ENCODE measurements at regions not wholly inside any gene's neighbourhood (a gene's known extent, or its start where the extent isn't known, plus 50 kb on each side); places are given as distances from the start of the nearest gene placed in this dataset.

DNA sequence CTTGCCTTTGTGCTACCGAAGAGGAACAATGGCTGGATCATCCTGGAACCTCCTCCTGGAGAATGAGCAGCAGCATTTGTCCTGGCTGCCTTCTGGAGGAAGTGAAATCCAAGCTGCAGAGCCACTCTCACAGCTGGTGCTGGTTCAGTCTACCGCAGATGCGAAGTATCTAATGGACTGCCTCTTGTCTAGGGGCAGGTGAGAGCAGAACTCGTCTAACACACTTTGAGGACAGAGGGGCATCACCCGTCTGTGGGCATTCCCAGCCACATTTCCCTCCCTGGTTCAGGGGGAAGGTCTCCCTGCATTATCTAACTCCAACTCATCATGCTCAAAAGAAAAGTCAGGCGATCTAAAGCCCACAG, 338.2 kb upstream of the GATB start:
- intact Hi-C loops (cut with DNase I; ENCODE audit: low total_unique reads), result no loop called here
- Histone ChIP-seq H3K4me1 (no peaks in the 10 kb centered on the region), H3K9me3 (no peaks in the 10 kb centered on the region), H3K27ac (no peak overlapping the region), H3K27me3 (no peaks in the 10 kb centered on the region), H3K36me3 (no peaks in the 10 kb centered on the region), H3K4me3 (no peak overlapping the region)
- no peak for DNase-seq
- TF ChIP-seq, protein P1, sequence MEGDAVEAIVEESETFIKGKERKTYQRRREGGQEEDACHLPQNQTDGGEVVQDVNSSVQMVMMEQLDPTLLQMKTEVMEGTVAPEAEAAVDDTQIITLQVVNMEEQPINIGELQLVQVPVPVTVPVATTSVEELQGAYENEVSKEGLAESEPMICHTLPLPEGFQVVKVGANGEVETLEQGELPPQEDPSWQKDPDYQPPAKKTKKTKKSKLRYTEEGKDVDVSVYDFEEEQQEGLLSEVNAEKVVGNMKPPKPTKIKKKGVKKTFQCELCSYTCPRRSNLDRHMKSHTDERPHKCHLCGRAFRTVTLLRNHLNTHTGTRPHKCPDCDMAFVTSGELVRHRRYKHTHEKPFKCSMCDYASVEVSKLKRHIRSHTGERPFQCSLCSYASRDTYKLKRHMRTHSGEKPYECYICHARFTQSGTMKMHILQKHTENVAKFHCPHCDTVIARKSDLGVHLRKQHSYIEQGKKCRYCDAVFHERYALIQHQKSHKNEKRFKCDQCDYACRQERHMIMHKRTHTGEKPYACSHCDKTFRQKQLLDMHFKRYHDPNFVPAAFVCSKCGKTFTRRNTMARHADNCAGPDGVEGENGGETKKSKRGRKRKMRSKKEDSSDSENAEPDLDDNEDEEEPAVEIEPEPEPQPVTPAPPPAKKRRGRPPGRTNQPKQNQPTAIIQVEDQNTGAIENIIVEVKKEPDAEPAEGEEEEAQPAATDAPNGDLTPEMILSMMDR (IDR thresholded peaks at IDR 0.05), result no peak
- no peak for TF ChIP-seq POLR2A (IDR thresholded peaks at IDR 0.05)

DNA sequence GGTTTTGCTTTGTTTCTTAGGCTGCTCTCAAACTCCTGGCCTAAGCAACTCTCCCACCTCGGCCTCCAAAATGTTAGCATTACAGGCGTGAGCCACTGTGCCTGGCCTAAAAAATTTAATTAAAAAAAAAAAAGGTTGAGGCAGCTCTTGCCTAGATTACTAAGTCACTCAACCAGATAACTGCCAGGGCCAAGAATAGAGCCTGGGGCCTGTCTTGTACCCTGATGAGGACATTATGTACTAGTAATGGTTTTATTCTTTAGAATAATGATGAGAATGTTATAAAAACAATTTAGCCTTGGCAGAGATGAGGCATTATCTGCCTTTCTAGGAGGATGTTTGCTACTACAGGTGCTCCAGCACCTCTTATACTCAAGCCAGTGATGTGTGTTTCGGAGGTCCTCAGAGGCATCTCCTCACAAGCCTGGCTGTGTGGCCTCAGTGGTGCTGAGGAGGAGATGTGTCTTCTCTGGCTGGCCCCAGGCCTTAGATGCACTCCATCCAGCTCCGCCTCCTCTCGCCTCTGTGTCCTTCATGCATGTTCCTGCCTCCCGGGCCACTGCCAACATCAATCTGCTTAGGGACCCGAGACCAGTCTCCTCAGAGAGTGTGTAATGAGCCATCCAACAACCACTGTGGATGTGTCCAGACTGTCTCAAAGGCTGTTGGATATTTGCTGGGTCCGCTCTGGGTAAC, 337.7 kb upstream of the GATB start:
- no peak for DNase-seq
- Histone ChIP-seq H3K4me1 (no peaks in the 10 kb centered on the region), H3K36me3 (no peaks in the 10 kb centered on the region), H3K9me3 (no peaks in the 10 kb centered on the region), H3K27ac (no peak overlapping the region), H3K4me3 (no peak overlapping the region), H3K27me3 (no peaks in the 10 kb centered on the region)
- intact Hi-C loops (cut with DNase I; ENCODE audit: low total_unique reads), result no loop called here
- TF ChIP-seq POLR2A (IDR thresholded peaks at IDR 0.05), result no peak
- TF ChIP-seq, protein P1 (IDR thresholded peaks at IDR 0.05), result no peak

DNA sequence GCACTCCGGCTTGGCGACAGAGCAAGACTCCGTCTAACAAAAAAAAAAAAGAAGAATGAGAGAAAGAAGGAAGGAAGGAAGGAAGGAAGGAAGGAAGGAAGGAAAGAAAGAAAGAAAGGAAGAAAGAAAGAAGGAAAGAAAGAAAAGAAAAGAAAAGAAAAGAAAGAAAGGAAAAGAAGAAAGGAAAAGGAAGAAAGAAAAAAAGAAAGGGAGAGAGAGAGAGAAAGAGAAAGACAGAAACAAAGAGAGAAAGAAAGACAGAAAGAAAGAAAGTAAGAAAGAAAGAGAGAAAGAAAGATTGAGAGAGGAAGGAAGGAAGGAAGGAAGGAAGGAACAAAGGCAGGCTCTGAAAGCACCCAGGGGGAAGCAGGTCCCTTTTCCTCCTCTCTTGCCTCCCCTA, 336.6 kb upstream of the GATB start:
- no peak overlapping the region for H3K4me3 ChIP-seq
- H3K9me3 ChIP-seq, result no peaks in the 10 kb centered on the region
- H3K4me1 ChIP-seq, result no peaks in the 10 kb centered on the region
- TF ChIP-seq, protein P1 (IDR thresholded peaks at IDR 0.05), result no peak
- TF ChIP-seq POLR2A (IDR thresholded peaks at IDR 0.05), result no peak
- H3K27me3 ChIP-seq, result no peaks in the 10 kb centered on the region
- intact Hi-C loops (cut with DNase I; ENCODE audit: low total_unique reads), result no loop called here
- H3K27ac ChIP-seq, result no peak overlapping the region
- no peaks in the 10 kb centered on the region for H3K36me3 ChIP-seq
- no peak for DNase-seq

DNA sequence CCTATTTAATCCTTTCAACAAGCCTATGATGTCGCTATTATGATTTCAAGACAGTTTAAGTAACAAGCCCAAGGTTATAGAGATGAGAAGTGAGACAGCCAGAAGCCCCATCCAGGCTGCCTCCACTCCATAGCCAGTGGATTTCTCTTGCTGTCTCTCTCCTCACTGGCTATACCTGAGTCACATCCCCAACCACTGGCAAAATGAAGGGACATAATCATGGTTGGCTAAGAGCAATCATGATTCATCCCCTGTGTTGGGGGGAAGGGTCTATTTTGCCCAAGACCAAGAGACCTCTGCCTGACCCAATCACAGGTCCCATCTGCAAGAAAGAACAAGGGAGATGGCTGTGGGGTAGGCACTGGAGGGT, 334.9 kb upstream of the GATB start:
- Histone ChIP-seq H3K4me1 (no peaks in the 10 kb centered on the region), H3K27me3 (no peaks in the 10 kb centered on the region), H3K4me3 (no peak overlapping the region), H3K36me3 (no peaks in the 10 kb centered on the region), H3K9me3 (no peaks in the 10 kb centered on the region), H3K27ac (no peak overlapping the region)
- TF ChIP-seq, protein P1 (IDR thresholded peaks at IDR 0.05), result no peak
- intact Hi-C loops (cut with DNase I; ENCODE audit: low total_unique reads), result no loop called here
- no peak for DNase-seq

DNA sequence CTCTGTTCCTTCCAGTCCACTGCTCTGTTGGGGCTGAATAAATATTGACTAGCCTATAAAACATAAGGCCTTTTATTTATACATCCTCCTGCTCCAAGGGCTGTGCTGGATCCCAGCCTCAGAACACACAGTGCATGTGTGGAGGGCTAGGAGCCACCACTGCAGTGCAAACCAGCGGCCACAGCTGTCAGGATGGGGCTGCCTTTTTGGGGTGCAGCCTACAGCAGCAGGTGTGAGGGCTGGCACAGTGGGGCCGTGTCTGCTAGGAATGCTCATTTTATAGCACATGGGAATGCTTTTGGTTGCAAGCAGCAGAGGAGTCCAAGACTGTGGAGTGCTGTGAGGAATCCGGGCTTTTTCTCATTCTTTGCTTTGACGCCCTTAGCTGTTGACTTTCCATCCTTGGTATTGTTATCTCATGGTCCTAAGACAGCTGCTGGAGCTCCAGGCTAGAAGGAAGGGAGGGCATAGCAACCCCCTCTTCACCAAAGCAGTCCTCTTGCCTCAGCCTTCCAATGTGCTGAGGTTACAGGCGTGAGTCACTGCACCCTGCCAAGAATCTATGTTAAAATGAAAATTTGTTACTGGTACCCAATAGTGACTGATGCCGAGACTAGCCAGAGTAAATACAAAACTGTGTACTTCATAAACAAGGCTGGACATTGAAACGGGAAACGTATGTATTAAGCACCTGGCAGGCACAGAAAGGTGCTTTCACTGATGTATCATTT, 334.3 kb upstream of the GATB start:
- Histone ChIP-seq H3K4me3 (no peak overlapping the region), H3K9me3 (no peaks in the 10 kb centered on the region), H3K27ac (no peak overlapping the region), H3K4me1 (no peaks in the 10 kb centered on the region), H3K27me3 (no peaks in the 10 kb centered on the region), H3K36me3 (no peaks in the 10 kb centered on the region)
- DNase-seq, result no peak
- intact Hi-C loops (cut with DNase I; ENCODE audit: low total_unique reads), result no loop called here
- no peak for TF ChIP-seq POLR2A (IDR thresholded peaks at IDR 0.05)
